Keratinocyte (primary cell): ENCODE measurements at regions not wholly inside any gene's neighbourhood (a gene's known extent, or its start where the extent isn't known, plus 50 kb on each side); places are given as distances from the start of the nearest gene placed in this dataset.

Experiments used
- DNase-seq: peaks from one replicate; pipeline ENCODE4 v3.0.0-alpha.2; 2011; ENCODE audit warnings: low read depth, missing footprints, low spot score
- FAIRE-seq: peaks from 2 replicates; lab custom pipeline; 2011; peaks lifted over from hg19 to GRCh38; lab: Jason Lieb, UNC
- H2AFZ ChIP-seq: 2 replicates; pipeline ENCODE4 v1.6.0; 2012; ENCODE audit warnings: low read length, control low read depth, inconsistent platforms; ENCODE audit not compliant: control insufficient read depth
- H3K27ac ChIP-seq: 2 replicates; pipeline ENCODE4 v1.5.1; 2011; ENCODE audit warnings: low read length; ENCODE audit not compliant: control insufficient read depth, insufficient read depth
- H3K27me3 ChIP-seq: 3 replicates; pipeline ENCODE4 v1.6.0; 2011; ENCODE audit warnings: low read length; ENCODE audit not compliant: control insufficient read depth, insufficient read depth; ENCODE audit errors: extremely low read depth
- H3K36me3 ChIP-seq, 2 experiments: 2 replicates in 1 of 2; 3 replicates in 1 of 2; pipeline ENCODE4 v1.5.1; 2011; ENCODE audit warnings: low read length in 2 of 2, mild to moderate bottlenecking in 1 of 2; ENCODE audit not compliant: control insufficient read depth in 2 of 2, insufficient read depth in 2 of 2; ENCODE audit errors: extremely low read depth in 1 of 2
- H3K4me1 ChIP-seq: 3 replicates; pipeline ENCODE4 v1.5.1; 2011; ENCODE audit warnings: low read length; ENCODE audit not compliant: control insufficient read depth, insufficient read depth; ENCODE audit errors: extremely low read depth
- H3K4me2 ChIP-seq: 3 replicates; pipeline ENCODE4 v1.6.0; 2011; ENCODE audit warnings: low read depth, low read length; ENCODE audit not compliant: control insufficient read depth, insufficient read depth; ENCODE audit errors: extremely low read depth
- H3K4me3 ChIP-seq, 3 experiments: fragments of 200-600 bp in 1 of 3; sonication (generic) in 1 of 3; 2 replicates in 2 of 3; 3 replicates in 1 of 3; pipeline ENCODE4 v1.5.1; 2011 to 2016; ENCODE audit warnings: low read length in 3 of 3, mild to moderate bottlenecking in 3 of 3, control low read depth in 2 of 3, inconsistent platforms in 1 of 3, low read depth in 1 of 3, mixed read lengths in 1 of 3, mixed run types in 1 of 3, moderate library complexity in 1 of 3; ENCODE audit not compliant: control insufficient read depth in 2 of 3, insufficient read depth in 2 of 3; ENCODE audit errors: extremely low read depth in 1 of 3
- H3K79me2 ChIP-seq: 2 replicates; pipeline ENCODE4 v1.6.0; 2012; ENCODE audit warnings: low read length; ENCODE audit not compliant: control insufficient read depth, insufficient read depth
- H3K9ac ChIP-seq: 3 replicates; pipeline ENCODE4 v1.6.0; 2011; ENCODE audit warnings: low read length; ENCODE audit not compliant: control insufficient read depth, insufficient read depth; ENCODE audit errors: extremely low read depth
- H3K9me1 ChIP-seq: 3 replicates; pipeline ENCODE4 v1.6.0; 2011; ENCODE audit warnings: low read length; ENCODE audit not compliant: control insufficient read depth, insufficient read depth; ENCODE audit errors: extremely low read depth
- H3K9me3 ChIP-seq: 2 replicates; pipeline ENCODE4 v1.5.1; 2012; ENCODE audit warnings: low read depth, low read length; ENCODE audit not compliant: control insufficient read depth
- H4K20me1 ChIP-seq: 3 replicates; pipeline ENCODE4 v1.6.0; 2011; ENCODE audit warnings: low read length; ENCODE audit not compliant: control insufficient read depth, insufficient read depth; ENCODE audit errors: extremely low read depth
- EZH2 ChIP-seq: IDR thresholded peaks from one replicate; pipeline ENCODE4 v1.6.1; 2012; ENCODE audit warnings: inconsistent platforms, mild to moderate bottlenecking, low read length, moderate library complexity
- dilution Hi-C: fragments of 300-500 bp; cut with MboI; formaldehyde crosslinking; loops from one replicate; pipeline ENCODE4 v1.7.0; 2020; ENCODE audit warnings: low sequenced_read_pairs; ENCODE audit not compliant: extremely low pct_ligation_motif_present
- TF ChIP-seq, protein P1 (sequence below), 3 experiments: IDR thresholded peaks in 1 of 3; conservative IDR thresholded peaks in 1 of 3; optimal IDR thresholded peaks in 1 of 3; 2 replicates in 2 of 3; 3 replicates in 1 of 3; pipeline versions ENCODE3 to v1.5.1; 2011; ENCODE audit warnings: low read length in 3 of 3, mild to moderate bottlenecking in 3 of 3, moderate library complexity in 2 of 3, control low read depth in 1 of 3, inconsistent platforms in 1 of 3; ENCODE audit not compliant: insufficient read depth in 2 of 3; ENCODE audit errors: extremely low read depth in 1 of 3

DNA sequence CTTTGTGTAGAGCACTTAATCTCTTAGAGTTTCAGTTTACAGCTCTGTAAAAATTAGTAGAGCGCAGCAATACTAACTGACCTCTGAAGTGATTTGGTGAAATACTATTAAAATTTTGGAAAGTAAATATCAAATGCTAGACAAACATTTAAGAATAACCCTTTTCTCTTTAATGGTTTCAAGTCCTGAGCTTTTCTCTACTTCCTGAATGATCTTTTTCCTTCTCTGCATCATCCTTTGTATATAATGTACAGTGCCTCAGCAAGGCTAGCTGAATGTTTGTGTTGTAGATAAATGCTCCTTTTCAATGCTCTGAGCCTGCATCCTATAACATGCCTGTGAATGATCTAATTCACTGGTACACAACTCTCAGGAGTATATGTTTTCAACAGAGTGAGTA, 272.9 kb downstream of the ADGRL2 start:
- dilution Hi-C loops, result no loop called here
- FAIRE-seq (no peak), DNase-seq (no peak)
- H3K27ac ChIP-seq, result no peak overlapping the region
- no peaks in the 10 kb centered on the region for H3K36me3 ChIP-seq
- no peak overlapping the region for H3K4me3 ChIP-seq
- H3K9ac ChIP-seq, result no peak overlapping the region
- no peak for TF ChIP-seq EZH2
- TF ChIP-seq, protein P1, sequence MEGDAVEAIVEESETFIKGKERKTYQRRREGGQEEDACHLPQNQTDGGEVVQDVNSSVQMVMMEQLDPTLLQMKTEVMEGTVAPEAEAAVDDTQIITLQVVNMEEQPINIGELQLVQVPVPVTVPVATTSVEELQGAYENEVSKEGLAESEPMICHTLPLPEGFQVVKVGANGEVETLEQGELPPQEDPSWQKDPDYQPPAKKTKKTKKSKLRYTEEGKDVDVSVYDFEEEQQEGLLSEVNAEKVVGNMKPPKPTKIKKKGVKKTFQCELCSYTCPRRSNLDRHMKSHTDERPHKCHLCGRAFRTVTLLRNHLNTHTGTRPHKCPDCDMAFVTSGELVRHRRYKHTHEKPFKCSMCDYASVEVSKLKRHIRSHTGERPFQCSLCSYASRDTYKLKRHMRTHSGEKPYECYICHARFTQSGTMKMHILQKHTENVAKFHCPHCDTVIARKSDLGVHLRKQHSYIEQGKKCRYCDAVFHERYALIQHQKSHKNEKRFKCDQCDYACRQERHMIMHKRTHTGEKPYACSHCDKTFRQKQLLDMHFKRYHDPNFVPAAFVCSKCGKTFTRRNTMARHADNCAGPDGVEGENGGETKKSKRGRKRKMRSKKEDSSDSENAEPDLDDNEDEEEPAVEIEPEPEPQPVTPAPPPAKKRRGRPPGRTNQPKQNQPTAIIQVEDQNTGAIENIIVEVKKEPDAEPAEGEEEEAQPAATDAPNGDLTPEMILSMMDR (optimal IDR thresholded peaks at IDR 0.05 in 1 of 3, IDR thresholded peaks at IDR 0.05 in 1 of 3, conservative IDR thresholded peaks at IDR 0.05 in 1 of 3; ENCODE audit: extremely low read depth in 1 of 3, insufficient read depth in 2 of 3, low read length in 3 of 3), result no peak
- H4K20me1 ChIP-seq, result no peaks in the 10 kb centered on the region
- H3K4me2 ChIP-seq, result no peak overlapping the region
- no peaks in the 10 kb centered on the region for H3K79me2 ChIP-seq
- no peak overlapping the region for H2AFZ ChIP-seq
- H3K9me3 ChIP-seq, result no peaks in the 10 kb centered on the region
- no peaks in the 10 kb centered on the region for H3K9me1 ChIP-seq
- H3K27me3 ChIP-seq, result no peaks in the 10 kb centered on the region
- H3K4me1 ChIP-seq, result no peaks in the 10 kb centered on the region

DNA sequence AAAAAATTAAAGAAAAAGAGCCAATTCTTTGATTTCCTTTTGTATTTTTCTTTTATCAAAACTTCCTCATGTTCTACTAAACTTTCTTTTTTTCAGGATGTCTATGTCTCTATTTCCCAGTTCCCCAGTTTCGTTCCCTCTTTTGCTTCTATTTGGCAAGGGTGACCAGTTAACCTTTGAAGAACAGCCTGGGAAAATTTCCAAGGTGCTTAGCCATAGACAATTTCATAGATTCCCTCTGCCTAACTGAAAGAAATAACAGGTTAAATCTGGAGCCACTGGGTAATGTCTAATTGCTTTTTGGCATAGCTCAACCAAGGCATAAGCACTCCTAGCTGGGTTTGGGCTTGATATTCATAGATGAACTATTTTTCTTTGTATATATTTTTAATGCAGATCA, 272.3 kb downstream of the ADGRL2 start:
- no peaks in the 10 kb centered on the region for H3K9me1 ChIP-seq
- H3K27me3 ChIP-seq, result no peaks in the 10 kb centered on the region
- FAIRE-seq, result no peak

More for the DNA sequence above, 272.3 kb downstream of the ADGRL2 start:
- Histone ChIP-seq H3K4me3 (no peak overlapping the region), H3K9me3 (no peaks in the 10 kb centered on the region), H3K36me3 (no peaks in the 10 kb centered on the region), H3K4me2 (no peak overlapping the region), H2AFZ (no peak overlapping the region), H3K27ac (no peak overlapping the region), H4K20me1 (no peaks in the 10 kb centered on the region), H3K79me2 (no peaks in the 10 kb centered on the region), H3K4me1 (no peaks in the 10 kb centered on the region), H3K9ac (no peak overlapping the region)
- dilution Hi-C loops, result no loop called here
- DNase-seq, result no peak
- TF ChIP-seq, protein P1 (optimal IDR thresholded peaks at IDR 0.05 in 1 of 3, IDR thresholded peaks at IDR 0.05 in 1 of 3, conservative IDR thresholded peaks at IDR 0.05 in 1 of 3; ENCODE audit: extremely low read depth in 1 of 3, insufficient read depth in 2 of 3, low read length in 3 of 3), result no peak
- no peak for TF ChIP-seq EZH2
